ENCODE measurements at regions not wholly inside any gene's neighbourhood (a gene's known extent, or its start where the extent isn't known, plus 50 kb on each side); places are given as distances from the start of the nearest gene placed in this dataset.

DNA sequence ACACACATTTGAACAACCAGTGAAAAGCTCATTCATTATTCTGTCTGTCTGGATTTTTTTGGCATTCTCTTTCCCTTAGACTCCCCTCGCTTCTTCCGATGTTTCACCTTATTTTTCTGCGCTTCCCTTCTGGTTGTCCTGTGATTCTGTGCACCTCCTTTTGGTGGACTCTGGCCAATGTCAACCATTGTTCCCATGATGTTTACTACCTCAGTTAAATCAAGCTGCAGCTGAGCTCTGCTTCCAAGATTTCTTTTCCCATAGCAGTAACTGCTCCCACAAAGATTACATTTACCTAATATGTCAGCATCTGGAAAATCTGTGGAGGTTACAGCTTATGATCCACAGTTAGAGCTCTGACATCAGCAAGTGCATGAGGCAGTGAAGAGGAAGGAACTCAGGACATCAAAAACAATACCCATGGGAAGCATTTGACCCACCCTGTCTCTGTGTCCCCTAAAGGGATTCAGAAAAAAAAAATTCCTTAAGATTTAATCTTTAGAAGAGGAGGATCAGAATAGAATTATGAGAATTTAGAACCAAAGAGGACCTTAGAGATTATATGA is 69.9 kb upstream of the ADAMTS5 start:
- no peak overlapping the region for H3K27ac Mint-ChIP-seq
- no peaks in the 10 kb centered on the region for H3K27me3 ChIP-seq (ENCODE audit: control insufficient read depth, insufficient read depth, low read length, poor library complexity, severe bottlenecking)
- no peak overlapping the region for H3K4me3 ChIP-seq (ENCODE audit: low read length)
- H3K9me3 Mint-ChIP-seq = no peaks in the 10 kb centered on the region
- DNase-seq = no peak
- H3K36me3 ChIP-seq (ENCODE audit: control insufficient read depth, insufficient read depth, low read length) = no peaks in the 10 kb centered on the region
- H3K9me3 ChIP-seq (ENCODE audit: control insufficient read depth, low read length) = no peaks in the 10 kb centered on the region
- H3K27me3 Mint-ChIP-seq (ENCODE audit: insufficient read depth) = no peaks in the 10 kb centered on the region
- no peaks in the 10 kb centered on the region for H3K36me3 Mint-ChIP-seq (ENCODE audit: low read depth)
- H3K4me1 Mint-ChIP-seq = peaks cover 2% of the 10 kb centered on the region
- TF ChIP-seq, protein P1, sequence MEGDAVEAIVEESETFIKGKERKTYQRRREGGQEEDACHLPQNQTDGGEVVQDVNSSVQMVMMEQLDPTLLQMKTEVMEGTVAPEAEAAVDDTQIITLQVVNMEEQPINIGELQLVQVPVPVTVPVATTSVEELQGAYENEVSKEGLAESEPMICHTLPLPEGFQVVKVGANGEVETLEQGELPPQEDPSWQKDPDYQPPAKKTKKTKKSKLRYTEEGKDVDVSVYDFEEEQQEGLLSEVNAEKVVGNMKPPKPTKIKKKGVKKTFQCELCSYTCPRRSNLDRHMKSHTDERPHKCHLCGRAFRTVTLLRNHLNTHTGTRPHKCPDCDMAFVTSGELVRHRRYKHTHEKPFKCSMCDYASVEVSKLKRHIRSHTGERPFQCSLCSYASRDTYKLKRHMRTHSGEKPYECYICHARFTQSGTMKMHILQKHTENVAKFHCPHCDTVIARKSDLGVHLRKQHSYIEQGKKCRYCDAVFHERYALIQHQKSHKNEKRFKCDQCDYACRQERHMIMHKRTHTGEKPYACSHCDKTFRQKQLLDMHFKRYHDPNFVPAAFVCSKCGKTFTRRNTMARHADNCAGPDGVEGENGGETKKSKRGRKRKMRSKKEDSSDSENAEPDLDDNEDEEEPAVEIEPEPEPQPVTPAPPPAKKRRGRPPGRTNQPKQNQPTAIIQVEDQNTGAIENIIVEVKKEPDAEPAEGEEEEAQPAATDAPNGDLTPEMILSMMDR (conservative IDR thresholded peaks at IDR 0.05) = no peak
- 94 to 100% methylated on average over 3 of the region's 3 CpGs for WGBS, 2 experiments (ENCODE audit: insufficient coverage in 1 of 2, insufficient read length in 1 of 2)
- no peak overlapping the region for H3K9ac ChIP-seq (ENCODE audit: extremely low read depth, low read length, poor library complexity, severe bottlenecking)
- no peaks in the 10 kb centered on the region for H3K4me1 ChIP-seq (ENCODE audit: control insufficient read depth, insufficient read depth, low read length)
- no peak overlapping the region for H3K4me3 Mint-ChIP-seq
- H3K27ac ChIP-seq (ENCODE audit: low read depth, low read length) = no peak overlapping the region

- H3K9me3 Mint-ChIP-seq = no peaks in the 10 kb centered on the region
- Histone ChIP-seq H3K4me3 (ENCODE audit: low read length) (no peak overlapping the region), H3K27ac (ENCODE audit: low read depth, low read length) (no peak overlapping the region), H3K9ac (ENCODE audit: extremely low read depth, low read length, poor library complexity, severe bottlenecking) (no peak overlapping the region), H3K4me1 (ENCODE audit: control insufficient read depth, insufficient read depth, low read length) (no peaks in the 10 kb centered on the region), H3K27me3 (ENCODE audit: control insufficient read depth, insufficient read depth, low read length, poor library complexity, severe bottlenecking) (no peaks in the 10 kb centered on the region), H3K36me3 (ENCODE audit: control insufficient read depth, insufficient read depth, low read length) (no peaks in the 10 kb centered on the region), H3K9me3 (ENCODE audit: control insufficient read depth, low read length) (no peaks in the 10 kb centered on the region)
- TF ChIP-seq, protein P1 (conservative IDR thresholded peaks at IDR 0.05) = no peak
- no peak overlapping the region for H3K4me3 Mint-ChIP-seq
- no peak for DNase-seq
- peaks cover 2% of the 10 kb centered on the region for H3K4me1 Mint-ChIP-seq
- WGBS, 2 experiments (ENCODE audit: insufficient coverage in 1 of 2, insufficient read length in 1 of 2) = 92 to 94% methylated on average over 2 to 3 of the region's 4 CpGs
- no peak overlapping the region for H3K27ac Mint-ChIP-seq
- no peaks in the 10 kb centered on the region for H3K36me3 Mint-ChIP-seq (ENCODE audit: low read depth)
- H3K27me3 Mint-ChIP-seq (ENCODE audit: insufficient read depth) = no peaks in the 10 kb centered on the region
These were observed 68.9 kb upstream of the ADAMTS5 start for GRCh38 chr21:27035791-27036190.

GRCh38 chr21:27034796-27035195 is 67.9 kb upstream of the ADAMTS5 start:
- Mint-ChIP-seq H3K4me3 (no peak overlapping the region), H3K9me3 (no peaks in the 10 kb centered on the region), H3K27ac (no peak overlapping the region), H3K4me1 (peaks cover 2% of the 10 kb centered on the region), H3K27me3 (ENCODE audit: insufficient read depth) (no peaks in the 10 kb centered on the region), H3K36me3 (ENCODE audit: low read depth) (no peaks in the 10 kb centered on the region)
- Histone ChIP-seq H3K9ac (ENCODE audit: extremely low read depth, low read length, poor library complexity, severe bottlenecking) (no peak overlapping the region), H3K27ac (ENCODE audit: low read depth, low read length) (no peak overlapping the region), H3K27me3 (ENCODE audit: control insufficient read depth, insufficient read depth, low read length, poor library complexity, severe bottlenecking) (no peaks in the 10 kb centered on the region), H3K4me1 (ENCODE audit: control insufficient read depth, insufficient read depth, low read length) (no peaks in the 10 kb centered on the region), H3K4me3 (ENCODE audit: low read length) (no peak overlapping the region), H3K36me3 (ENCODE audit: control insufficient read depth, insufficient read depth, low read length) (no peaks in the 10 kb centered on the region), H3K9me3 (ENCODE audit: control insufficient read depth, low read length) (no peaks in the 10 kb centered on the region)
- 91 to 100% methylated on average over 1 of the region's 1 CpG for WGBS, 2 experiments (ENCODE audit: insufficient coverage in 1 of 2, insufficient read length in 1 of 2)
- no peak for DNase-seq
- TF ChIP-seq, protein P1 (conservative IDR thresholded peaks at IDR 0.05) = no peak

Data from endodermal cell (in vitro differentiated cells).